C4-2B (cell line): ENCODE measurements at regions not wholly inside any gene's neighbourhood (a gene's known extent, or its start where the extent isn't known, plus 50 kb on each side); places are given as distances from the start of the nearest gene placed in this dataset.

Experiments
- CTCF ChIP-seq: fragments of 450-650 bp; conservative IDR thresholded peaks from 2 replicates; pipeline ENCODE4 v1.5.1; 2017; ENCODE audit warnings: mild to moderate bottlenecking
- ZFX ChIP-seq: fragments of 450-650 bp; IDR thresholded peaks from 2 replicates; pipeline ENCODE4 v1.6.1; 2017

DNA sequence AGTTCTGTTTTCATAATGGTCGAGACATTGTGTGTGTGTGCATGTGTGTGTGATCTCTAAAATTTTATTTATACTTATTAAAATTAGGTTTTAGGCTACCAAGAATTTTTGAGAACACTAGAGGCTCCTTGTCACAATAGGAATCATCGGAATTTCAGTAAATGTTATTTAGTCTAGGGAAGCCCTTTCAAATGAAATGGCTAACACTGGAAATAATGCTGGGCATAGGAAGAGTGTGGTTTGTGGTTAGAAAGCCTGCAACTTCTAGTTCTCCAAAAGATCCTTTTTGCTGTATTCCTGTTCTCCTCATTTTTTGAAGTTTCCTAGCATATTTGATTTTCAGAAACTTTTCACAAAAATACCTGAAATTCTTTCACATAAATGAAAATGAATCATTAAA, 92.5 kb upstream of the MBNL1 start:
- TF ChIP-seq CTCF (no peak), ZFX (no peak)
